AML-193 (cell line): ENCODE measurements at regions not wholly inside any gene's neighbourhood (a gene's known extent, or its start where the extent isn't known, plus 50 kb on each side); places are given as distances from the start of the nearest gene placed in this dataset.
A peak's percentile ranks its signal among the peaks of the same experiment; 100 is the strongest.
"Not testable (repeated sequence)": the region's sequence is repeated elsewhere in the genome, so short reads cannot be mapped to it uniquely, and the experiment has no call there.

ENCODE experiments used
- DNase-seq, 2 experiments: peaks; one replicate each; lab custom pipeline; 2025; lab: John Stamatoyannopoulos, UW

DNA sequence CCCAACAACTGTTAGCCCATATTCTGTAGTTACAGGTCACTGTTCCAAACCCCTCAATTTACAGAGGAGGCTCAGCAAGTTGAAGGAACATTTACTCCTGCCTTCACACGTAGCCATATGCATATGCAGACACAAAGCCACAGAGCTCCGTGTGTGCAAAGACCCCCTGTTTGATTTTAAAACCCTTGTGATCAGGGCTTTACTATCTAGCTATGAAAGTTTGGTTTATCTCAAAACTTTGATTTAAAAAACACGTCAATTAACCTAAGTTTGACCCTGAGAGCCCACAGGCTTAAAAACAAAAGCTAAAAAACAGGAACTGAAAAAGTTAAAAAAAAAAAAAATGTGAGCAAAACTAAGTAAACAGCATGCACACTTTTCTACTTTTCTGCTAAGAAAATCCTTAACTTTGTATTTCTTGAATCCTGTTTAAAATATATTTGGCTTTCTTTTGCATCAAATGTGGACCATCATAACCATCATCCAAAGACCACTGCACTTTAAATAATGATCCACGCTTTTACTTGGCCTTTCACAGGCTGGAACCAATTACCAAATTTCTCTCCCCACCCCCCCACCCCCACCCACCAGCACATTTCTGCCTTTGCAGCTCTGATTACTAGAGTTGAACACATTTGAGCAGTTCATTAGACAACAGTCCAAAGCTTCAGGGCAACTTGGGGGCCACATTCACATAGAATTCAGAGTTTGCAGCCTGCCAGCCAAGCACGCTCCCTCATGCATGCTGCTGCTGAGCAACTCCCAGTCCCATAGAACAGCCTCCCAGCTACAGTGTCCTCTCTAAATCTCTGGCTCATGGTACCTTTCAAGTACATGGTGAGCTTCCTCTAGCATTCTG, 128.8 kb upstream of the MAP3K1 start:
- DNase-seq: no peak

DNA sequence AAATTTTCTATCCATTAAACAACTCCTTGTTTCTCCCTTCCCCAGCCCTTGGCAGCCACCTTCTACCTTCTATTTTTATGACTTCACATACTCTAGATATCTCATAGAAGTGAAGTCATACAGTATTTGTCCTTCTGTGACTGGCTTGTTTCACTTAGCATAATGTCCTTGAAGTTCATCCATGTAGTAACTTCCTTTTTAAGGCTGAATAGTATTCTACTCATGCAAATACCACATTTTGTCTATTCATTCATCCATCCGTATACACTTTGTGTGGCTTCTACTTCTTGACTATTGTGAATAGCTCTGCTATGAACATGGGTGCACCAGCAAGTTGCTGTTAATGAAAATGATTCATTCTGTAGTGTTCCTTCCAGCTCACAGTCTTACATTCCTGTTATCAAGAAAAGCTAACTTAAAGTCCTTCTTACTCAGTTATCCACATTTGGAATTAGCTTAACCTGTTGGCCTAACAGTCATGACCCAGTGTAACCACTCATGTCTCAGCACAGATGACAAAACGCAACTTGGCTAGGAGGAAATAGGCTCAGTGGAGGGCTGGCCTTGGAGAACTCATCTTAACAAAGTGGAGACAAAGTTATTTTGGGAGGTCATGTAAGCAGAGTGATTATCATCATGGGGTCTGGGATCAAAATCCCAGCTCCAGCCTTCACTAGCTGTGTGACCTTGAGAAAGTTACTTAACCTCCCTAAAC, 129.7 kb upstream of the MAP3K1 start:
- no peak for DNase-seq

GRCh38 chr5:56684159-56684558, 131.2 kb upstream of the MAP3K1 start:
- no peak for DNase-seq

- DNase-seq: no peak
Measured at GRCh38 chr5:56683733-56684132, 131.6 kb upstream of the MAP3K1 start.

DNA sequence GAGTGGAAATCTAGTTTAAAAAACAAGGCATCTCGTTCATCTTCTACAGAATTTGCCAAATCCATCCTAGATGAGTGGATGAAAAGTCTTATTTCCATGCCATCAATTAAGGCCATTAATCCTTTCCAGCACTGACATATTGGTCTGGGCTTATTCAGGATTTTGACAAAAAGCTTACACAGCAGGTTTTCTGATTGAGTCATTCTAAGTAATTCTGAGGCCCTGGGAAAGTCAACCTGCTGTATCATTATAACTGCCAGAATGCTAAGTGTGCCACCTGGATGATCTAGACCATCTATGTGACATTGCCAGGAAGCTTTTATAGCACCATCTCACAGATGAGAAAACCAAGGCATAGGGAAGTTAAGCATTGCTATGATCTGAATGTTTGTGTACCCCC, 132.1 kb upstream of the MAP3K1 start:
- DNase-seq: no peak

DNA sequence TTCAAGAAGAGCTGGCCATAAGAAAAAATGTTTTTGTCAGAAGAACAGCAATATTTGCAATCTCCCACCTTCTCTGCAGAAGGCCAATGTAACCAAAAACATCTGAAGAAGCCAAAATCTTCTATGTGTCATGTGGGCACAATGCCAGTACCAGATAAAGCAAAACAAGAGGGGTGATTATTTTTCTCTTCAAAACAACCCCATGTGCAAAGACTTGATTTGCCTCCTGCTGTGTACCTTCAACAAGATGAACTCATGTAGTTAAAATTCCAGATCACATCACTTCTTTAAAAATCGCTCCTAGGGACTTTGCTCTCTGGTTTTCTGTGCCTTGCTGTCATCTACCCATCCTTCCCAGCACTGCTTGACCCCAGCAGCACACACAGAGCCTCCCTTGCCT, 134.0 kb upstream of the MAP3K1 start:
- no peak for DNase-seq

- no peak for DNase-seq
Measured at GRCh38 chr5:56680731-56681130, 134.6 kb upstream of the MAP3K1 start.

- peak; percentile 2 to 8 for DNase-seq
Measured at GRCh38 chr5:56677690-56678305, 137.6 kb upstream of the MAP3K1 start.

DNA sequence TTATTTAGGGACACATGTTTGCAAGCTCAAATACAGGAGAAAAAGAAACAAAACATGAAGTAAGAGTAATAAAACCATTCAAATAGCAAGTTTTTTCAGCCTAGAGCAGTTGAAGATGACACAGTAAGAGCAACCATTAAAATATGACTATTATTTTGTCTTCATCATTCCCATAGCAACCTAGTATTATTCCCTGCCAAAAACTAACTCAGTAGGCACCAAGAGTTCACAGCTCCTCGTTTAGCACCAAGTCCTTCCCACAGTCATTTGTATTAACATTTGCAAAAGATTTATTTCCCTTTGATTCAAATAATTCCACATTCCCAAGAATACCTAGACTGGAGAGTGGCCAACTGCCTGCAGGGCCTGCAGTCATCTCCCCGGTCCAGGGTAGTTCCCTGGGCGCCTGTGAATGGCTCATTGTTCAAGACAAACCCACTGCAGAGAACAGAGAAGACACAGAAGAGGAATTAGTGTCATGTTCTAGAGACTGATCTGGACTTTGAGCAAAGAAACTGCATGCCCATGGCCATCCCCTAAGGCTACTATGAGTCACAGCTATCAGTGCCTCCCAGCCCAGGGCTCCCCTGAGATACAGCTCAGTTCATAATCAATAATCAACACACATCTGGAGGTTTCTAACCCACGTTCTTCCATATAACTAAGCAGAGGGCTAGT, 139.1 kb upstream of the MAP3K1 start:
- no peak for DNase-seq

DNA sequence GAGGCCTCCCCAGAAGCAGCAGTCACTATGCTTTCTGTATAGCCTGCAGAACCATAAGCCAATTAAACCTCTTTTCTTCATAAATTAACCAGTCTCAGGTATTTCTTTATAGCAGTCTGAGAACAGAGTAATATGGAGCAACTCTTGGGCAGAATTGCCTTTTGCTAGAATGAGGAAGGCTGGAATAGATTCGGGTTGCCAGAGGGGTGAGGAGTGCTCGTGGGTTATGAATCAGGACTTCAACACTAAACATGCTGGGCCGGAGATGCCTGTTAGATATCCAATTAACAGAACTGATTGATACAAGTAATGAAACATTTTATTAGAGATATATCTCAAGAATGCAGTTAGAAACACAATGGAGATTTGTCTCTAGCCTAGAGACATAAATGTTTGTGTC, 140.9 kb upstream of the MAP3K1 start:
- no peak for DNase-seq

- DNase-seq: peak; percentile 84 to 91
Measured at GRCh38 chr5:56673171-56673570, 142.2 kb upstream of the MAP3K1 start.

GRCh38 chr5:56671571-56671970, 143.8 kb upstream of the MAP3K1 start:
- DNase-seq: peak; percentile 81 to 85

GRCh38 chr5:56670916-56671315, 144.4 kb upstream of the MAP3K1 start:
- DNase-seq: no peak

- DNase-seq: peak; percentile 88 to 92
Measured at GRCh38 chr5:56669534-56670483, 145.5 kb upstream of the MAP3K1 start.

- DNase-seq: no peak
Measured at GRCh38 chr5:56668996-56669395, 146.4 kb upstream of the MAP3K1 start.

DNA sequence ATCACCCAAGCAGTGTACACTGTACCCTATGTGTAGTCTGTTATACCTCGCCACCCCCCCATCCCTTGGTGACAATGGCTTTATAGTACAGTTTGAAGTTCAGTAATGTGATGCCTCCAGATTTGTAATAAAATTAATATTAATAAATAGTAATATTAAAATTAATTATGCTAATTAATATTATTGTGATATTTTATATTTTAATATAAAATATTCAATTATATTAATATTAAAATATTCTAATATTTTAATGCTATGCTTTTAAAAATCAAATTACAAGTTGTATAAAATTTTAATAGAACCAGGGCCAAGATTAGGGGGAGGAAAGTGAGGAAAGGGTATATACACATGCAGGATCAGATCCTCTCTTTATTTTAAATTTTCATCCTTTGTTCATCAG, 147.7 kb upstream of the MAP3K1 start:
- no peak for DNase-seq

DNA sequence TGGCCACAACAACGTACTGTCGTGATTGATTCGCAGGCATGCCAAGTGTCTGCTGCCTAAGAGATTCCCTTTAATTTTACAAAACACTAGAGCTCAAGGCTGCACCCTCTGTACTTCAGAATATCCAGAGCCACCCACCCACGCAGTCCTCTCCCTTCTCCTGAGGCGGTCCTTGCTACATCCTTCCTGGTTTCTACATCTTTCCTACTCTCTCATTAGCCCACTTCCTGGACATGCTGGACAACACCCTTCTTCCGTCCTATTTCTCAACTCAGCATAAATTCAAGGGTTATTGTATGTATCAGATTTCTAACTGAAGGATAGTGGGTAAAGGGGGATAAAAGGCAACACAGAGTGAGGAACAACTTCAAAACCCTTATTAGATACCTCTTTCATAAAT, 148.4 kb upstream of the MAP3K1 start:
- no peak for DNase-seq

DNA sequence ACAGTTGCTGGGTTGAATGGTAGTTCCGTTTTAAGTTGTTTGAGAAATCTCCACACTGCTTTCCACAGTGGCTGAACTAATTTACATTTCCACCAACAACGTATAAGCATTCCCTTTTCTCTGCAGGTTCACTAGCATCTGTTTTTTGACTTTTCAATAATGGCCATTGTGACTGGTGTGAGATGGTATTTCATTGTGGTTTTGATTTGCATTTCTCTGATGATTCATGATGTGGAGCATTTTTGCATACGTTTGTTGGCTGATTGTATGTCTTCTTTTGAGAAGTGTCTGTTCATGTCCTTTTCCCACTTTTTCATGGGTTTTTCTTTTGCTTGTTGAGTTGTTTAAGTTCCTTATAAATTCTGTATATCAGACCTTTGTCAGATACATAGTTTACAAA, 150.2 kb upstream of the MAP3K1 start:
- not testable (repeated sequence) for DNase-seq

- no peak for DNase-seq
Measured at GRCh38 chr5:56664025-56664424, 151.3 kb upstream of the MAP3K1 start.

GRCh38 chr5:56663523-56663922, 151.8 kb upstream of the MAP3K1 start:
- no peak for DNase-seq

GRCh38 chr5:56662893-56663292, 152.5 kb upstream of the MAP3K1 start:
- no peak for DNase-seq
